H9 (cell line): ENCODE measurements at regions not wholly inside any gene's neighbourhood (a gene's known extent, or its start where the extent isn't known, plus 50 kb on each side); places are given as distances from the start of the nearest gene placed in this dataset.

Experiments used
- DNase-seq: peaks from one replicate; pipeline ENCODE4 v3.0.0-alpha.2; 2017
- H2AFZ ChIP-seq: one replicate; pipeline ENCODE4 v1.6.1; 2013; ENCODE audit warnings: mild to moderate bottlenecking, low read length, control low read depth, moderate library complexity
- H2AK5ac ChIP-seq: 2 replicates; pipeline ENCODE4 v1.6.1; 2013; ENCODE audit warnings: low read length, control low read depth, mixed read lengths; ENCODE audit not compliant: insufficient read length
- H2BK120ac ChIP-seq: one replicate; pipeline ENCODE4 v1.6.1; 2013; ENCODE audit warnings: low read depth, mild to moderate bottlenecking, low read length, control low read depth, inconsistent platforms; ENCODE audit not compliant: poor library complexity, severe bottlenecking
- H2BK12ac ChIP-seq: 2 replicates; pipeline ENCODE4 v1.6.1; 2013; ENCODE audit warnings: low read length, control low read depth, mixed read lengths, low read depth; ENCODE audit not compliant: insufficient read length
- H2BK15ac ChIP-seq: 2 replicates; pipeline ENCODE4 v1.6.1; 2013; ENCODE audit warnings: low read depth, low read length, control low read depth
- H2BK20ac ChIP-seq: one replicate; pipeline ENCODE4 v1.6.1; 2013; ENCODE audit warnings: low read depth, mild to moderate bottlenecking, low read length, control low read depth, inconsistent platforms; ENCODE audit not compliant: poor library complexity, severe bottlenecking
- H2BK5ac ChIP-seq: 2 replicates; pipeline ENCODE4 v1.6.1; 2013; ENCODE audit warnings: low read length, control low read depth, mixed read lengths; ENCODE audit not compliant: insufficient read length
- H3K14ac ChIP-seq: 2 replicates; pipeline ENCODE4 v1.6.1; 2013; ENCODE audit warnings: low read length, control low read depth; ENCODE audit not compliant: insufficient read depth
- H3K18ac ChIP-seq: 2 replicates; pipeline ENCODE4 v1.6.1; 2013; ENCODE audit warnings: low read depth, mild to moderate bottlenecking, mixed read lengths, low read length, control low read depth; ENCODE audit not compliant: insufficient read length
- H3K23ac ChIP-seq: 2 replicates; pipeline ENCODE4 v1.6.1; 2013; ENCODE audit warnings: low read length, control low read depth, mixed read lengths, low read depth; ENCODE audit not compliant: insufficient read length
- H3K23me2 ChIP-seq: 2 replicates; pipeline ENCODE4 v1.6.1; 2013; ENCODE audit warnings: low read depth, mild to moderate bottlenecking, mixed read lengths, low read length, control low read depth; ENCODE audit not compliant: insufficient read length, poor library complexity, severe bottlenecking
- H3K27ac ChIP-seq: 2 replicates; pipeline ENCODE4 v1.5.1; 2013; ENCODE audit warnings: low read length, control low read depth, mixed read lengths, low read depth; ENCODE audit not compliant: insufficient read length
- H3K27me3 ChIP-seq: 2 replicates; pipeline ENCODE4 v1.6.1; 2013; ENCODE audit warnings: low read length, control low read depth, inconsistent platforms; ENCODE audit not compliant: insufficient read depth
- H3K4ac ChIP-seq: 2 replicates; pipeline ENCODE4 v1.6.1; 2013; ENCODE audit warnings: low read depth, mild to moderate bottlenecking, control low read depth, inconsistent platforms, low read length, moderate library complexity
- H3K4me1 ChIP-seq: 2 replicates; pipeline ENCODE4 v1.6.1; 2013; ENCODE audit warnings: low read length, control low read depth, inconsistent platforms; ENCODE audit not compliant: insufficient read depth
- H3K4me2 ChIP-seq: 2 replicates; pipeline ENCODE4 v1.6.1; 2013; ENCODE audit warnings: low read length, control low read depth, mixed read lengths; ENCODE audit not compliant: insufficient read length, insufficient read depth
- H3K56ac ChIP-seq: 2 replicates; pipeline ENCODE4 v1.6.1; 2013; ENCODE audit warnings: low read depth, mild to moderate bottlenecking, mixed read lengths, low read length, control low read depth; ENCODE audit not compliant: insufficient read length
- H3K79me1 ChIP-seq: 2 replicates; pipeline ENCODE4 v1.6.1; 2013; ENCODE audit warnings: low read depth, mild to moderate bottlenecking, moderate library complexity, low read length, control low read depth, inconsistent platforms; ENCODE audit not compliant: insufficient read depth, poor library complexity, severe bottlenecking
- H3K79me2 ChIP-seq: 2 replicates; pipeline ENCODE4 v1.6.1; 2013; ENCODE audit warnings: low read length, control low read depth, inconsistent platforms; ENCODE audit not compliant: insufficient read depth
- H3K9ac ChIP-seq: 2 replicates; pipeline ENCODE4 v1.6.1; 2013; ENCODE audit warnings: low read length, control low read depth, mixed read lengths; ENCODE audit not compliant: insufficient read length; ENCODE audit errors: extremely low read depth
- H3K9me3 ChIP-seq: one replicate; pipeline ENCODE4 v1.6.1; 2013; ENCODE audit warnings: low read depth, low read length, inconsistent platforms; ENCODE audit not compliant: control insufficient read depth
- H3T11ph ChIP-seq: one replicate; pipeline ENCODE4 v1.6.1; 2013; ENCODE audit warnings: mild to moderate bottlenecking, low read length, control low read depth, inconsistent platforms
- H4K20me1 ChIP-seq: one replicate; pipeline ENCODE4 v1.6.1; 2013; ENCODE audit not compliant: control insufficient read depth, insufficient read length, insufficient read depth
- H4K5ac ChIP-seq: 2 replicates; pipeline ENCODE4 v1.6.1; 2013; ENCODE audit warnings: low read depth, mild to moderate bottlenecking, mixed read lengths, low read length, control low read depth; ENCODE audit not compliant: insufficient read length
- H4K8ac ChIP-seq: replicated peaks from 2 replicates; pipeline ENCODE4 v1.6.1; 2013; ENCODE audit warnings: low read length, control low read depth, mixed read lengths, low read depth; ENCODE audit not compliant: insufficient read length
- H4K91ac ChIP-seq: 2 replicates; pipeline ENCODE4 v1.6.1; 2013; ENCODE audit warnings: low read depth, mild to moderate bottlenecking, moderate library complexity, mixed read lengths, low read length, control low read depth; ENCODE audit not compliant: insufficient read length
- H3K27ac Mint-ChIP-seq, 3 experiments: 2 replicates in 2 of 3; 3 replicates in 1 of 3; pipeline ENCODE4 v1.8.0; 2020 to 2021; ENCODE audit warnings: mixed read lengths in 3 of 3, mild to moderate bottlenecking in 1 of 3, moderate library complexity in 1 of 3
- H3K27me3 Mint-ChIP-seq: 2 replicates; pipeline ENCODE4 v1.8.0; 2021; ENCODE audit warnings: low read depth, mild to moderate bottlenecking, moderate library complexity, mixed read lengths
- H3K36me3 Mint-ChIP-seq, 3 experiments: 2 replicates in 2 of 3; 3 replicates in 1 of 3; pipeline ENCODE4 v1.8.0; 2020 to 2021; ENCODE audit warnings: low read depth in 3 of 3, mixed read lengths in 3 of 3; ENCODE audit not compliant: insufficient read depth in 1 of 3
- H3K4me1 Mint-ChIP-seq, 2 experiments: 2 replicates each; pipeline ENCODE4 v1.8.0; 2020; ENCODE audit warnings: mixed read lengths in 2 of 2
- H3K4me3 Mint-ChIP-seq, 2 experiments: 2 replicates in 1 of 2; 3 replicates in 1 of 2; pipeline ENCODE4 v1.8.0; 2020 to 2021; ENCODE audit warnings: mild to moderate bottlenecking in 2 of 2, mixed read lengths in 2 of 2, moderate library complexity in 1 of 2
- H3K9me3 Mint-ChIP-seq, 2 experiments: 2 replicates in 1 of 2; 3 replicates in 1 of 2; pipeline ENCODE4 v1.8.0; 2020; ENCODE audit warnings: mild to moderate bottlenecking in 2 of 2, mixed read lengths in 2 of 2, moderate library complexity in 1 of 2
- CTCF ChIP-seq: fragments of 200-600 bp; sonication (generic); conservative IDR thresholded peaks from 3 replicates; pipeline ENCODE4 v1.8.0; 2021; ENCODE audit warnings: antibody characterized with exemption, mild to moderate bottlenecking
- WGBS: extraction: QIAGEN DNeasy Blood & Tissue Kit; methylation state at CpG from one replicate; pipeline ENCODE4 v1.1.7; 2013; ENCODE audit warnings: missing lambda C conversion rate, low lambda C conversion rate, mixed read lengths; ENCODE audit not compliant: insufficient read length; ENCODE audit errors: extremely low coverage; 5-methylcytosine and 5-hydroxymethylcytosine counted together

GRCh38 chr13:30088312-30088855 is 219.0 kb downstream of the KATNAL1 start:
- Histone ChIP-seq H2BK12ac (no peak overlapping the region), H3K9ac (no peak overlapping the region), H3K79me1 (no peaks in the 10 kb centered on the region), H3K4me1 (no peaks in the 10 kb centered on the region), H4K5ac (no peak overlapping the region), H3K56ac (no peak overlapping the region), H2BK5ac (no peak overlapping the region), H3K23me2 (no peaks in the 10 kb centered on the region), H2BK120ac (no peak overlapping the region), H3K27ac (no peak overlapping the region), H3K18ac (no peak overlapping the region), H4K20me1 (no peaks in the 10 kb centered on the region), H3K23ac (no peak overlapping the region), H3K9me3 (no peaks in the 10 kb centered on the region), H3K27me3 (no peaks in the 10 kb centered on the region), H4K91ac (no peak overlapping the region), H2BK15ac (no peak overlapping the region), H2AK5ac (no peak overlapping the region), H3K4me2 (no peak overlapping the region), H2BK20ac (no peak overlapping the region), H3T11ph (no peak overlapping the region), H3K4ac (no peak overlapping the region), H3K79me2 (no peaks in the 10 kb centered on the region), H2AFZ (no peak overlapping the region), H3K14ac (no peak overlapping the region), H4K8ac (no peak overlapping the region)
- Mint-ChIP-seq H3K27ac (no peak overlapping the region), H3K4me1 (no peaks in the 10 kb centered on the region), H3K9me3 (peaks cover 32 to 34% of the 10 kb centered on the region in 2 experiments), H3K27me3 (no peaks in the 10 kb centered on the region; the same call in 1 of the 2 replicates), H3K4me3 (no peak overlapping the region), H3K36me3 (peaks cover 13 to 32% (median 20%) of the 10 kb centered on the region in 3 experiments)
- no peak for TF ChIP-seq CTCF
- DNase-seq, result no peak
- WGBS, result no CpG with 5 or more reads among the region's 5 CpGs
